PC-3 (cell line): ENCODE measurements at regions not wholly inside any gene's neighbourhood (a gene's known extent, or its start where the extent isn't known, plus 50 kb on each side); places are given as distances from the start of the nearest gene placed in this dataset.

ENCODE experiments used
- ATAC-seq: fragments of 200-7000 bp; cut with Tn5 transposase; 2 replicates; pipeline ENCODE4 v1.9.1; 2020; ENCODE audit warnings: mild to moderate bottlenecking, moderate library complexity
- BruUV-seq: library from RNA; stranded (reverse); fragments of 400-500 nt; replicated peaks from 2 replicates; lab custom pipeline; 2021; lab: Mats Ljungman, UMichigan
- CTCF ChIA-PET: fragments of 300-600 bp; sonication (Branson Sonifier 250); formaldehyde crosslinking; loops from one replicate; lab custom pipeline; 2022; ENCODE audit warnings: antibody characterized with exemption; lab: Charles Lee
- POLR2A ChIA-PET: fragments of 300-600 bp; sonication (Branson Sonifier 250); formaldehyde crosslinking; loops from one replicate; lab custom pipeline; 2022; ENCODE audit warnings: antibody characterized with exemption; ENCODE audit not compliant: unreplicated experiment; lab: Charles Lee
- DNase-seq: peaks from one replicate; pipeline ENCODE4 v3.0.0-alpha.2; 2015
- H2AFZ ChIP-seq: fragments of 300-600 bp; sonication (generic); 2 replicates; pipeline ENCODE4 v1.6.0; 2016; ENCODE audit warnings: antibody characterized with exemption, low read length
- H3F3A ChIP-seq: fragments of 300-600 bp; sonication (generic); one replicate; pipeline ENCODE4 v1.6.0; 2017; ENCODE audit warnings: antibody characterized with exemption, low read length, control low read depth, mild to moderate bottlenecking; ENCODE audit not compliant: unreplicated experiment
- H3K27ac ChIP-seq: fragments of 300-600 bp; sonication (generic); 2 replicates; pipeline ENCODE4 v1.5.1; 2016; ENCODE audit warnings: mild to moderate bottlenecking, low read length
- H3K27me3 ChIP-seq: fragments of 300-600 bp; sonication (generic); 2 replicates; pipeline ENCODE4 v1.6.1; 2016; ENCODE audit warnings: low read length, mixed read lengths
- H3K36me3 ChIP-seq: fragments of 300-600 bp; sonication (generic); 2 replicates; pipeline ENCODE4 v1.6.1; 2016; ENCODE audit warnings: low read depth, mixed run types, low read length, mixed read lengths
- H3K4me1 ChIP-seq: fragments of 300-600 bp; sonication (generic); 2 replicates; pipeline ENCODE4 v1.5.1; 2016; ENCODE audit warnings: low read length; ENCODE audit not compliant: insufficient read depth
- H3K4me2 ChIP-seq: fragments of 300-600 bp; sonication (generic); 2 replicates; pipeline ENCODE4 v1.6.0; 2016; ENCODE audit warnings: low read length
- H3K4me3 ChIP-seq: fragments of 300-600 bp; sonication (generic); 2 replicates; pipeline ENCODE4 v1.5.1; 2016; ENCODE audit warnings: mild to moderate bottlenecking, low read length, mixed read lengths
- H3K79me2 ChIP-seq: fragments of 300-600 bp; sonication (generic); 2 replicates; pipeline ENCODE4 v1.6.1; 2017; ENCODE audit warnings: low read length, mixed read lengths
- H3K9ac ChIP-seq: fragments of 300-600 bp; sonication (generic); 2 replicates; pipeline ENCODE4 v1.6.0; 2016; ENCODE audit warnings: mild to moderate bottlenecking, low read length
- H3K9me2 ChIP-seq: fragments of 300-600 bp; sonication (generic); replicated peaks from 2 replicates; pipeline ENCODE4 v1.6.1; 2016; ENCODE audit warnings: mixed run types, low read length, mixed read lengths
- H3K9me3 ChIP-seq: fragments of 300-600 bp; sonication (generic); 2 replicates; pipeline ENCODE4 v1.6.1; 2016; ENCODE audit warnings: low read length, mixed read lengths
- H4K20me1 ChIP-seq: fragments of 300-600 bp; sonication (generic); 2 replicates; pipeline ENCODE4 v1.6.1; 2016; ENCODE audit warnings: low read length, mixed read lengths
- EZH2 ChIP-seq: fragments of 300-600 bp; sonication (generic); IDR thresholded peaks from one replicate; pipeline ENCODE4 v1.6.1; 2017; ENCODE audit warnings: antibody characterized with exemption, mild to moderate bottlenecking, low read length; ENCODE audit not compliant: unreplicated experiment
- intact Hi-C: fragments of 100-400 bp; cut with micrococcal nuclease; formaldehyde crosslinking; loops from 2 replicates; pipeline ENCODE4 v1.9.0; 2023

DNA sequence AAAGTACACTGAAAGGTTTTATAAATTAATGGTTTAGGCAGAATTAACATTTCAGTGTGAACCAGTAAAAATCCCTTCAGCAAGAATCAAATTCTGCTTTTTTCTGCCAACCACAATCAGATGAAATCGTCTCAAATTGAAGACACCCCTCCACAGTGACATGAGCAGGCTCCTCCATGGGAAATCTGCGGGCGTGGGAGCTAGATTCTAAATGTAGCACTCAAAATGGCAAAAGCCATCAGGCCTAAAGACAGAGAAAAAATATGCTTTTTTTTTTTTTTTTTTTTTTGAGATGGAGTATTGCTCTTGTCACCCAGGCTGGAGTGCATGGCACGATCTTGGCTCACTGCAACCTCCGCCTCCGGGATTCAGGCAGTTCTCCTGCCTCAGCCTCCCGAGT, 55.8 kb upstream of the MRPS9 start:
- Histone ChIP-seq H4K20me1 (no peaks in the 10 kb centered on the region), H3F3A (no peaks in the 10 kb centered on the region), H3K9me2 (no peaks in the 10 kb centered on the region), H3K4me1 (peaks cover 6% of the 10 kb centered on the region), H3K79me2 (no peaks in the 10 kb centered on the region), H3K4me2 (no peak overlapping the region), H3K27me3 (no peaks in the 10 kb centered on the region; the same call in 1 of the 2 replicates), H3K9ac (no peak overlapping the region), H3K27ac (no peak overlapping the region), H3K36me3 (no peaks in the 10 kb centered on the region), H3K4me3 (no peak overlapping the region), H3K9me3 (no peaks in the 10 kb centered on the region), H2AFZ (no peak overlapping the region)
- ATAC-seq (no peak), DNase-seq (no peak)
- no TSS peak for BruUV-seq
- TF ChIP-seq EZH2, result no peak
- intact Hi-C loops, result no loop called here
- ChIA-PET POLR2A (no interaction called here), CTCF (no interaction called here)
